HuH-7 (cell line): ENCODE measurements at regions not wholly inside any gene's neighbourhood (a gene's known extent, or its start where the extent isn't known, plus 50 kb on each side); places are given as distances from the start of the nearest gene placed in this dataset.

Experiments
- DNase-seq: peaks from one replicate; pipeline ENCODE4 v3.0.0; 2011; ENCODE audit warnings: low spot score

DNA sequence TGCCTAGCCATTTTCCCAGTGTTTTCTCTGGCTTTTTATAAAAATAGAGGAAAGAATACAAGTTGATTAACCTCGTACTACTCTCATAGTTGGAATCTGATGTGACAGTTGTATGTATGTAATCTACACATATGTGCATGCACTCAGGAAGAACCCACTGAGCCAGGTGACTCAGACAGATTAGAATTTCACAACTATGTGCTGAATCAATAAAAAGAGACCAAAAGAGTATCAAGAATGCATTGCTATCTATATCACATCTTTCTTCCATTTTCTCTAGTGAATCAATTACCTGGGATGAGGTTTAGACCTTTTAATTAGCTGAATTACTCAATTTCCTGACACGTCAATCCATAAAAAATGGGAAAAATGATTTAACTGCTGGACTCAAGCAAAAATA is 319.3 kb upstream of the ATP10A start:
- DNase-seq, result no peak

- DNase-seq, result no peak
These were observed 316.8 kb upstream of the ATP10A start for GRCh38 chr15:26179906-26180305.

DNA sequence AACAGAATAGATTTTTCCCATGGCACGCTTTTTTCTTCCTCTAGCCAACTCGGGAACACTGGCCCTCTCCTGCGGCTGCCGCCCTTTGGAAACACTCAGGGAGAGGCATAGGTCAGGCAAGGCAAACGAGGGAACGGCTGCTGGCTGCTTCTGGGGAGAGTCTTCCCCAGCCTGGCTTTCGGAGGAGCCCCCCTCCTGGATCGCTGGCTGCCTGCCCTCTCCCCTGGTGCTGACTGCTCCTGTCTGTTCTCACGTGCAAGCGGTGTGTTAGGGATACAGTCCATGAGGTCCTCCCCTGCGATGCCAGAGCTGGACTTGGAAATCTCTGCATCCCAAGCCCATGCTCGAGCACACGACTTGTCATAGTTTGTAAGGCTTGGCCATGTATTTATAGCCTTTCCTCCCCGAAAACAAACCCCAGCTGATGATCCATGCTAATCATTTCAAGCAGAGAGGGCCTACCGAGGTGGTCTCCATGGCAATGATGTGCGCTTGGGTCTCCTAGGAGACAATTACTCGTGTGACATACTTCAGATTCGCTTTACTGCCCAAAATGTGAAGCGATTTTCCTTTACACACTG is 315.6 kb upstream of the ATP10A start:
- DNase-seq, result no peak

DNA sequence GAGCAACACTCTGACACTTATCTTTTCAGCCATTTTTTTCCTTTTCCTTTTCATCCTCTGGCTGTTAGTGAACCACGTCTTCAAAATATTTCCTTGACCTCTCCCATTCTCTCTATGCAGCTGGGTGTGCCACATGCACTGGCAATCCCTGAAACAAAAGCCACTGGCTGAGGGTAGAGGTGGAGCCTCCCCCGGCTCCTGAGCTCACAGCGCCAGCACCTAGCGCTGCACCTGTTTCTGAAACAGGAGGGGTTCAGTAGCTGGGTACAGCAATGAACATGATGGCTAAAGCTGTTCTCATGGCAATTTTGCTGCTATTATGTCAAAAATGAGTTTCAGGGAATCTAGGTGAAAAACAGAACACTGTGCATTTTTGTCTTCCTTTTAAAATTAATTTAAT is 314.7 kb upstream of the ATP10A start:
- no peak for DNase-seq

- no peak for DNase-seq
These were observed 313.7 kb upstream of the ATP10A start for GRCh38 chr15:26176831-26177230.

- no peak for DNase-seq
These were observed 308.1 kb upstream of the ATP10A start for GRCh38 chr15:26171266-26171665.

GRCh38 chr15:26166429-26166828 is 303.3 kb upstream of the ATP10A start:
- no peak for DNase-seq

GRCh38 chr15:26165546-26165945 is 302.4 kb upstream of the ATP10A start:
- DNase-seq, result no peak

GRCh38 chr15:26160343-26160742 is 297.2 kb upstream of the ATP10A start:
- DNase-seq, result no peak

- no peak for DNase-seq
These were observed 295.0 kb upstream of the ATP10A start for GRCh38 chr15:26158176-26158575.

- DNase-seq, result no peak
These were observed 294.0 kb upstream of the ATP10A start for GRCh38 chr15:26157081-26157480.

DNA sequence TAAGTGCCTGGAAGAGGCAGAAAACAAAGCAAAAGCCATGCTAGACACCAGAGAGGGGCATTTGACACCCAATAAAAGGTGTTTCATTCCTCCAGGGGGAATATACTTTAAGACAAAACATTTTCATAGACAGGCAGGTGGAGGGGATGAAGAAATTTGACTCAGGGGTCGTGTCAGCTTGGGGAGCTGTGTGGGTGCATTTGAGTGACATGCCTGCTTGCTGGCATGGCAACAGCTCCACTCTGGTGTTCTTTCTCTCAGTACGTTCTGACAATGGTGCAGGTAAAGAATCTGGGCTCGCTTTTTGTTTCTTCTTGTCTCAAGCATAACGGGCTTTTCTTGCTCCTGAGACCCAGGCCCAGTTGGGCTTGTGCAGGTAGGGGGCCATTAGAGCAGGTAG is 292.9 kb upstream of the ATP10A start:
- DNase-seq, result no peak

- DNase-seq, result no peak
These were observed 285.2 kb upstream of the ATP10A start for GRCh38 chr15:26148156-26148860.

GRCh38 chr15:26146202-26146601 is 283.1 kb upstream of the ATP10A start:
- DNase-seq, result no peak

- DNase-seq, result no peak
These were observed 282.7 kb upstream of the ATP10A start for GRCh38 chr15:26145796-26146195.

DNA sequence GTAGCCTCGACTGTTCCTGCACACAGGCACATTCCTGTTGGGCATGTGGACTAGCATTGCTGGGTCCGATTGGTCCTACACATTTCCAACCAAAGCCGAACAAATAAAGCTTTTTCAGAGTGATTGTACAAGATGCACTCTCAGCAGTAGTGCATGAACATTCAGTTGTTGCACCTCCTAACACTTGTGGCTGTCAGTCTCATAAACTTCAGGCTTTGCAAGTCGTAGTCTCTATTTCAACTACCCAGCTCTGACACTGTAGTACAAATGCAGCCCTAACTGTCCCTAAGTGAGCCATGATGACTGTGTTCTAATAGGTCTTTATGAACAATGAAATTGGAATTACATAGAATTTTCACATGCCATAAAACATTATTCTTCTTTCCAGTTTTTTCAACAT is 281.7 kb upstream of the ATP10A start:
- DNase-seq, result no peak

GRCh38 chr15:26143221-26143620 is 280.1 kb upstream of the ATP10A start:
- DNase-seq, result no peak

DNA sequence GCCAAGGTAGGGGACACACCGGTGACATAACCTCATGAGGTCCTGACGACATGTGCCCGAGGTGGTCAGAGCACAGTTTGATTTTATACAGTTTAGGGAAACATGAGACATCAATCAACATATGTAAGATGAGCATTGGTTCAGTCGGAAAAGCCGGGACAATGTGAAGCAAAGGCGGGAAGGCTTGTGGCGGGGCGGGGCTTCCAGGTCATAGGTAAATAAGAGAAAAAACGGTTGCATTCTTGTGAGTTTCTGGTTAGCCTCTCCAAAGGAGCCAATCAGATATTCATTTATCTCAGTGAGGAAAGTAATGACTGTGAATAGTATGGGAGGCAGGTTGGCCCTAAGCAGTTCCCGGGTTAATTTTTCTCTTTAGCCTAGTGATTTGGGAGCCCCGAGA is 271.7 kb upstream of the ATP10A start:
- no peak for DNase-seq

DNA sequence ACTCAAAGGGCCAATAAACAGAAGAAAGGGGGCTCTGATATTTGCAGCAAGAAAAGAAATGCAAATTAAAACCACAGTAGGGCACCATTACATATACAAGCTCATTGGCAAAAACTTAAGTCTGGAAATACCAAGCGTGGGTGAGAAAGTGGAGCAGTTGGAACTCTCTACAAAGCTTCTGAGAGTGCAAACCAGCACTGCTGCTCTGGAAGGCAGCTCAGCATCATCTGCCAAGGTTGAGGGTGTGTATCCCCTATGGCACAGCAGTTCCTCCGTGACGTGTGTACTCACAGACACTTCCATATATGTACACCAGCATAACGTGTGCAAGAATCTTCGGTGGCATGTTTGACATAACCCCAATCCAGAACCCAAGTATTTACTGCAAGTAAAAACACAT is 271.0 kb upstream of the ATP10A start:
- no peak for DNase-seq

- DNase-seq, result no peak
These were observed 269.7 kb upstream of the ATP10A start for GRCh38 chr15:26132811-26133210.

DNA sequence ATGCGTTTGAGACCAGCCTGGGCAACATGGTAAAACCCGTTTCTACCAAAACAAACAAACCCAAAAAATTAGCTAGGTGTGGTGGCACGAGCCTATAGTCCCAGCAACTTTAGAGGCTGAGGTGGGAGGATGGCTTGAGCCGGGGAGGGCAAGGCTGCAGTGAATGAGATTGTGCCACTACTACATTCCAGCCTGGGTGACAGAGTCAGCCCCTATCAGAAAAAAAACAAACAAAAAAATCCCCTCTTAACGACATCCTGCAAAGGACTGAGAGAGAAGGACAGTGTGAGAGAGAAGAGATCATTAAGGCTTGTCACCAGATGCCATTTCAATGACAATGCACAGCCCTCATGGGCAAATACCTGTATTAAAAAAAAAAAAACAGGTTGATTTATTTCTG is 266.7 kb upstream of the ATP10A start:
- no peak for DNase-seq

GRCh38 chr15:26128611-26129140 is 265.5 kb upstream of the ATP10A start:
- no peak for DNase-seq

DNA sequence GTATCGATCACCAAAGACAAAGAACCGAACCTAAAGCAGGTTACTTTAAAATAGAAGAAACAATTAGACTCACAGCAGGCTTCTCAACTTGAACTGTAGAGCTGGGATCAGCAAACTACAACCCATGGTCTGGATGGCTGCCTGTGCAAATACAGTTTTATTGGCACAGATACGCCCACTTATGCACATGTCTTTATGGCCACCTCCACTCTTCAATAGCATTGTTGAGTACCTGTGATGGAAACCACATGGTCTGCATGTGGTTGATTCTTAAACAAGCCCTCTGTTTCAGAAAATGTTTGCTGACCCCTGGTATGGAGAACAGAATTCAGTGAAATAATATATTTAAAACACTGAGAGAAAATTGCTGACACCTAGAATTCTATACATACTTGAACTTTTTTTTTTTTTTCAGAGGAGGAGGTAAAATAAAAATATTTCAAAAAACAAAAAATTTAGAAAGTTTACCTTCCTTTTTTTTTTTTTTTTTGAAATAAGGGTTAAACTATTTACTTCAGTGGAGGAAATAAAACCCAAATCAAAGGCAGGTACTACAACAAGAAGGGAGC is 263.8 kb upstream of the ATP10A start:
- no peak for DNase-seq

GRCh38 chr15:26126070-26126469 is 262.9 kb upstream of the ATP10A start:
- no peak for DNase-seq
